Activated naive CD4-positive, alpha-beta T cell treated with anti-CD3 and anti-CD28 coated beads for 36 hours (primary cell): ENCODE measurements at regions not wholly inside any gene's neighbourhood (a gene's known extent, or its start where the extent isn't known, plus 50 kb on each side); places are given as distances from the start of the nearest gene placed in this dataset.

Source experiments
- CTCF ChIA-PET: fragments of 350-600 bp; sonication (Branson Sonifier 250); formaldehyde crosslinking; loops from one replicate; lab custom pipeline; 2021; ENCODE audit warnings: antibody characterized with exemption; lab: Charles Lee
- DNase-seq: peaks from one replicate; pipeline ENCODE4 v3.0.0-alpha.2; 2020
- H3K27ac Mint-ChIP-seq: one replicate; pipeline ENCODE4 v1.8.0; 2021; ENCODE audit warnings: mild to moderate bottlenecking, mixed read lengths
- H3K27me3 Mint-ChIP-seq: one replicate; pipeline ENCODE4 v1.8.0; 2021; ENCODE audit warnings: low read depth, mixed read lengths
- H3K36me3 Mint-ChIP-seq: one replicate; pipeline ENCODE4 v1.8.0; 2021; ENCODE audit warnings: low read depth, mixed read lengths
- H3K4me1 Mint-ChIP-seq: one replicate; pipeline ENCODE4 v1.8.0; 2021; ENCODE audit warnings: low read depth, mixed read lengths
- H3K4me3 Mint-ChIP-seq: one replicate; pipeline ENCODE4 v1.8.0; 2021; ENCODE audit warnings: mild to moderate bottlenecking, moderate library complexity, mixed read lengths
- H3K9me3 Mint-ChIP-seq: one replicate; pipeline ENCODE4 v1.8.0; 2021; ENCODE audit warnings: mixed read lengths
- intact Hi-C: fragments of 100-400 bp; cut with micrococcal nuclease; formaldehyde crosslinking; loops from one replicate; pipeline ENCODE4 v1.15.1; 2023

- H3K9me3 Mint-ChIP-seq, result peaks cover 1% of the 10 kb centered on the region
- H3K36me3 Mint-ChIP-seq, result no peaks in the 10 kb centered on the region
- H3K4me1 Mint-ChIP-seq, result no peaks in the 10 kb centered on the region
- H3K27ac Mint-ChIP-seq, result no peak overlapping the region
- no peak overlapping the region for H3K4me3 Mint-ChIP-seq
- no peak for DNase-seq
- intact Hi-C loops, result no loop called here
- CTCF ChIA-PET, result no interaction called here
- H3K27me3 Mint-ChIP-seq, result no peaks in the 10 kb centered on the region
Measured at GRCh38 chr5:63894690-63895089, 67.6 kb downstream of the HTR1A start.

DNA sequence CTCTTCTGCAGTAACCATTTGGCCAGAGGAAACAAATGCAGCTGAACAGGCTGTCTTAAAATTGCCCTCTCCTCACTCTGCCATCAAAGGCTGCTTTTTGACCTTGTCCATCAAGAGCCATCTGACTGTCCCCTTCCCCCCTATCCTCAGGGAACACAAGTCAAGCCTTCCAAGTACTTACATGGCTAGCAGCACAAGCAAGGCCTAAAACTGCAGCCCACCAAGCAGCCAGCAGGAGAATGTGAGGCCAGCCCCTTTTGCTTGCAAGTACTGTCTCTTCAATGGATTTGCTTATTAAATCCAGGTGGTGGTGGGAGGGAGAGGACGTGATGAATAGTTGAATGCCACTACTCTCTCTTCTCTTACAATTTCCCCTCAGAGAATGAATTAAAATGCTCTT is 83.5 kb downstream of the HTR1A start:
- Mint-ChIP-seq H3K27ac (no peak overlapping the region), H3K4me3 (no peak overlapping the region), H3K9me3 (peaks cover 3% of the 10 kb centered on the region), H3K36me3 (no peaks in the 10 kb centered on the region), H3K4me1 (no peaks in the 10 kb centered on the region), H3K27me3 (no peaks in the 10 kb centered on the region)
- CTCF ChIA-PET, result no interaction called here
- no peak for DNase-seq
- intact Hi-C loops, result no loop called here

GRCh38 chr5:63877961-63878360 is 84.3 kb downstream of the HTR1A start:
- intact Hi-C loops, result no loop called here
- Mint-ChIP-seq H3K4me1 (no peaks in the 10 kb centered on the region), H3K4me3 (no peak overlapping the region), H3K27me3 (no peaks in the 10 kb centered on the region), H3K36me3 (no peaks in the 10 kb centered on the region), H3K9me3 (peaks cover 3% of the 10 kb centered on the region), H3K27ac (no peak overlapping the region)
- no peak for DNase-seq
- CTCF ChIA-PET, result interaction anchor here (0.5 kb wide), 1 partner anchor 1354 kb away, joined by 4 read pairs; no protein-coding TSS in a partner anchor

GRCh38 chr5:63860379-63860778 is 101.9 kb downstream of the HTR1A start:
- DNase-seq, result no peak
- H3K36me3 Mint-ChIP-seq, result peaks cover 1% of the 10 kb centered on the region
- no peaks in the 10 kb centered on the region for H3K4me1 Mint-ChIP-seq
- H3K9me3 Mint-ChIP-seq, result peaks cover 21% of the 10 kb centered on the region
- intact Hi-C loops, result no loop called here
- no peak overlapping the region for H3K4me3 Mint-ChIP-seq
- CTCF ChIA-PET, result no interaction called here
- no peak overlapping the region for H3K27ac Mint-ChIP-seq
- no peaks in the 10 kb centered on the region for H3K27me3 Mint-ChIP-seq

GRCh38 chr5:63854076-63854475 is 108.2 kb downstream of the HTR1A start:
- H3K27ac Mint-ChIP-seq, result no peak overlapping the region
- intact Hi-C loops, result no loop called here
- no peaks in the 10 kb centered on the region for H3K27me3 Mint-ChIP-seq
- H3K9me3 Mint-ChIP-seq, result peaks cover 7% of the 10 kb centered on the region
- H3K4me1 Mint-ChIP-seq, result no peaks in the 10 kb centered on the region
- CTCF ChIA-PET, result no interaction called here
- DNase-seq, result no peak
- no peaks in the 10 kb centered on the region for H3K36me3 Mint-ChIP-seq
- no peak overlapping the region for H3K4me3 Mint-ChIP-seq

- intact Hi-C loops, result no loop called here
- no peak overlapping the region for H3K27ac Mint-ChIP-seq
- H3K27me3 Mint-ChIP-seq, result no peaks in the 10 kb centered on the region
- DNase-seq, result no peak
- CTCF ChIA-PET, result no interaction called here
- peaks cover 8% of the 10 kb centered on the region for H3K9me3 Mint-ChIP-seq
- H3K36me3 Mint-ChIP-seq, result no peaks in the 10 kb centered on the region
- no peaks in the 10 kb centered on the region for H3K4me1 Mint-ChIP-seq
- H3K4me3 Mint-ChIP-seq, result no peak overlapping the region
Measured at GRCh38 chr5:63843190-63843589, 119.1 kb downstream of the HTR1A start.

- H3K36me3 Mint-ChIP-seq, result no peaks in the 10 kb centered on the region
- intact Hi-C loops, result no loop called here
Measured at GRCh38 chr5:63837437-63837836, 124.8 kb downstream of the HTR1A start.

DNA sequence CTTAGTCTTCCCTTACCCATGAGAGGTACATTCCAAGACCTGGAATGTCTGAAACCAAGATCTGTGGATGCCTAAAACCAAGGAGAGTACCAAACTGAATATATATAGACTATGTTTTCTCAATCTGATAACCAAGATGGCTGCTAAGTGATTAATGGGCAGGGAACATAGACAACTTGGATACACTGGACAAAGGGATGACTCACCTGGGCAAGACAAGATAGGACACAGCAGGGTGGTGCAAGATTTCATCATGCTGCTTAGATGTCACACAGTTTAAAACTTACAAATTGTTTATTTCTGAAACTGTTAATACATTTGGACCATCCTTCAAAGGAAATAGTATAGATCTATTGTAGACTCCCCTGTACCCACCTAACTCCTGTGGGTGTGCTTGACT is 130.9 kb downstream of the HTR1A start:
- no peak for DNase-seq
- Mint-ChIP-seq H3K4me3 (no peak overlapping the region), H3K4me1 (no peaks in the 10 kb centered on the region), H3K27ac (no peak overlapping the region), H3K27me3 (no peaks in the 10 kb centered on the region), H3K36me3 (no peaks in the 10 kb centered on the region), H3K9me3 (peaks cover 3% of the 10 kb centered on the region)
- CTCF ChIA-PET, result no interaction called here
- intact Hi-C loops, result no loop called here

More at GRCh38 chr5:63837437-63837836, 124.8 kb downstream of the HTR1A start:
- no peak for DNase-seq
- H3K9me3 Mint-ChIP-seq, result peaks cover 7% of the 10 kb centered on the region
- no peaks in the 10 kb centered on the region for H3K27me3 Mint-ChIP-seq
- H3K4me3 Mint-ChIP-seq, result no peak overlapping the region
- H3K4me1 Mint-ChIP-seq, result no peaks in the 10 kb centered on the region
- CTCF ChIA-PET, result no interaction called here
- H3K27ac Mint-ChIP-seq, result no peak overlapping the region

DNA sequence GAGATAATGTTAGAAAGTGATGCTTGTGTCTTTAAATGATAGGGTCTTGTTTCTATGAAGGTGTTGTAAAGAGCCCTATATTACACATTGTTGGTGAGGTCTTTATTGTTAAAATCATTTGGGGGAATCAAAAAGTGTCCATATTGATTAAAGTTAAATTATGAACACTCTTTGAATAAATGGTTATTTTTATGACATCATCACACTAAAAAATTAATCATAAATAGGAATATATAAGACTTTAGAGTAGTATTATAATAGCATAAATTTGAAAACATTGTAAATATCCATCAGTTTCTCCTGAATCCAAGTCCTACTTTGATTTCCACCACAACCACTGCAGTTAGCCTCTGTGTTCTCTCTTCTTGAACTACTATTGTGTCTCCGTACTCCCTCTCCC is 136.3 kb downstream of the HTR1A start:
- H3K4me1 Mint-ChIP-seq, result no peaks in the 10 kb centered on the region

DNA sequence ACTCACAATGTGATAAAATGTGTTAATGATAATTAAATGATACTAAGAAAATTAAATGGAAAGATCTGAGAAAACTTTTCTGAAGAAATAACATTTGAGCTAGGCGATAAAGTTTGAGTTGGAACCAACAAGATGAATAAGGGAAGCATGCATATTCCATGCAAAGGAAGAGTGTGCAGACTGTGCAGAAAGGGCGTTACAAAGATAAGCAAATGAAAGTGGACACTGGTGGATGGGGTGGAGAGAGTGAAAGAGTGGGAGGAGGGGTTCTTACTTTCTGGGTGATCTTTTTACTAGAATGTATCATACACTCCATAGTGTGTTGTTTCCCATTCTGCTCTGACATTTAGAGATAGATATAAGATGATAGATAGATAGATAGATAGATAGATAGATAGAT is 138.7 kb downstream of the HTR1A start:
- H3K4me1 Mint-ChIP-seq, result no peaks in the 10 kb centered on the region

More for the DNA sequence above, 136.3 kb downstream of the HTR1A start:
- no peak overlapping the region for H3K27ac Mint-ChIP-seq
- intact Hi-C loops, result no loop called here
- CTCF ChIA-PET, result no interaction called here
- no peaks in the 10 kb centered on the region for H3K36me3 Mint-ChIP-seq
- H3K27me3 Mint-ChIP-seq, result no peaks in the 10 kb centered on the region
- no peak overlapping the region for H3K4me3 Mint-ChIP-seq
- peaks cover 5% of the 10 kb centered on the region for H3K9me3 Mint-ChIP-seq
- DNase-seq, result no peak

DNA sequence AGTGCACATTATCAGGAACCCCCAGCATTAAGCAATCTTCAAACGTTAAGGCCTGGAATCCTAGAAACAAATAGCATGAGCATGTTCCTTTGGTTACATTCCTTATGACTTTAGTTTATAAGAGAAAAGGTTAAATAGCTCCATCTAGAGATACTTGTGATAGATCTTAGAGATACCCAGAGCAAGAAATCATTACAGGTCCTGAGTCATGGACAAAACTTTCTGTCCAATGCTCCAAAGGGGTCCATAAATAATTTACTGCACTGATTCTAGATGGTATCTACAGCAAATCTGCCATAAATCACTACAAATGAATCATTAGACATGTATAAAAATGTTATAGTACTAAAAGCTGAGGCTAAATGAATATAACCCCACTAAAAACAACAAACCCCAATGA is 139.6 kb downstream of the HTR1A start:
- Mint-ChIP-seq H3K4me3 (no peak overlapping the region), H3K27ac (no peak overlapping the region), H3K9me3 (peaks cover 2% of the 10 kb centered on the region), H3K4me1 (no peaks in the 10 kb centered on the region), H3K27me3 (no peaks in the 10 kb centered on the region), H3K36me3 (no peaks in the 10 kb centered on the region)
- DNase-seq, result no peak
- intact Hi-C loops, result no loop called here
- CTCF ChIA-PET, result interaction anchor here (0.6 kb wide), 1 partner anchor 346 kb away, joined by 3 read pairs; no protein-coding TSS in a partner anchor

More for the DNA sequence above, 138.7 kb downstream of the HTR1A start:
- Mint-ChIP-seq H3K4me3 (no peak overlapping the region), H3K27ac (no peak overlapping the region), H3K36me3 (no peaks in the 10 kb centered on the region), H3K9me3 (peaks cover 2% of the 10 kb centered on the region), H3K27me3 (no peaks in the 10 kb centered on the region)
- CTCF ChIA-PET, result no interaction called here
- intact Hi-C loops, result no loop called here
- no peak for DNase-seq

DNA sequence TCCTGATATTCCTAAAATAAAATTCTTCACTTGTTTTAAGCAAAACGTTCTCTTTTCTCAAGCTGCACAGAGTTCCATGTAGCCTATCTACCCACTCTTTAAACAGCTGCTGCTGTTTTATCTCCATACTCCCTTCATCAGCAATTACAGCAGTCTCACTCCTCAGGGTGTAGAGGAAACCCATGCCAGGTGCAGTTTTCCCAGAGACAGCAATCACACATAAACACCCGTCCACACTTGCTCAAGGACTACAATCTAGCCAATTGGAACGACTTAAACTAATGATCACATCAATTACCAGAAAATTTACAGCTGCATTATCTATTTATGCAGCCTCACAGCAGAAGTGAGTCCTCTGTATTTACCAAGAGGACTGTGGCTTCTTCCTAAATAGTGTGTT is 141.7 kb downstream of the HTR1A start:
- Mint-ChIP-seq H3K36me3 (peaks cover 2% of the 10 kb centered on the region), H3K4me3 (no peak overlapping the region), H3K4me1 (no peaks in the 10 kb centered on the region), H3K27ac (no peak overlapping the region), H3K9me3 (peaks cover 2% of the 10 kb centered on the region), H3K27me3 (no peaks in the 10 kb centered on the region)
- intact Hi-C loops, result no loop called here
- no peak for DNase-seq
- CTCF ChIA-PET, result interaction anchor here (0.6 kb wide), 1 partner anchor 419 kb away, joined by 4 read pairs; no protein-coding TSS in a partner anchor

GRCh38 chr5:63812693-63813092 is 149.6 kb downstream of the HTR1A start:
- Mint-ChIP-seq H3K27me3 (no peaks in the 10 kb centered on the region), H3K4me1 (no peaks in the 10 kb centered on the region), H3K36me3 (peaks cover 3% of the 10 kb centered on the region), H3K27ac (no peak overlapping the region), H3K9me3 (peaks cover 12% of the 10 kb centered on the region), H3K4me3 (no peak overlapping the region)
- intact Hi-C loops, result no loop called here
- DNase-seq, result no peak
- CTCF ChIA-PET, result no interaction called here
